IPS-NIHi11 (cell line): ENCODE measurements at regions not wholly inside any gene's neighbourhood (a gene's known extent, or its start where the extent isn't known, plus 50 kb on each side); places are given as distances from the start of the nearest gene placed in this dataset.

Source experiments
- DNase-seq: peaks from one replicate; pipeline ENCODE4 v3.0.0; 2012; ENCODE audit warnings: mixed read lengths, low spot score

DNA sequence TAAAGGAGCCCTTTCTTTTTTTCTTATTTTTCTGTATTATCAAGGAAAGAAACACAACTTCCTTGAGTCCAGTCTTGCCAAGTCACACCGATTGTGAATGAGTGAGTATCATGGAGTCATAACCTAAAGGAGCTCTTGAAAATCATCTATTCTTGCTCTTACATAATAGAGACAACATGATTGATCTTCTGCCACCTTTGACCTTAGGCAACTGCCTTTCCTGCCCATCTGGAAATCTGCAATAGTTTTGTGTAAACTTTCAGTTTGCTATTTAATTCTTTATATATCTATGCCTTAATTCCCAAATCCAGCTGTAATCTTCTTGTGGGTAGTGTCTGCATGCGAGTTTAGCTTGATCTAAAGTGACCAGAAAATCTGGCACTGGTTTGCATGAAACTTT is 149.9 kb upstream of the FST start:
- no peak for DNase-seq

DNA sequence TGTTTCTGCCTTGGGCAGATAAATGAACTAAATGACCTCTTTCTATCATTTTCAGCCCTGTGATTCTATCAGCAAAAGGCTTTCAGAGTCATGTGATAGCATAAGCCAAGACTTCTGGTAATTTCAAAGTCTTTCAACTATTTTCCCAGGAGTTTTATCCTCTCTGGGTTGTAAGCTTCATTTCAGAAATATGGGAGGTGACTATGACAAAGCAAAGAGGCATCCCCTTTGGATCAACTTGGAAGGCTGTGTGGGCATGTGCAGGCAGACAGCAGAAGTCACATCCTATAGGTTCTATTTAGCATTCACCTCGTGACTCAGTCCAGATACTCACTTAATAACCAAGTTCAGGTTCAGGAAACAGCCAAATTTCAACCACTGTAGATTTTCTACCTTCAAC is 149.0 kb upstream of the FST start:
- DNase-seq: no peak

DNA sequence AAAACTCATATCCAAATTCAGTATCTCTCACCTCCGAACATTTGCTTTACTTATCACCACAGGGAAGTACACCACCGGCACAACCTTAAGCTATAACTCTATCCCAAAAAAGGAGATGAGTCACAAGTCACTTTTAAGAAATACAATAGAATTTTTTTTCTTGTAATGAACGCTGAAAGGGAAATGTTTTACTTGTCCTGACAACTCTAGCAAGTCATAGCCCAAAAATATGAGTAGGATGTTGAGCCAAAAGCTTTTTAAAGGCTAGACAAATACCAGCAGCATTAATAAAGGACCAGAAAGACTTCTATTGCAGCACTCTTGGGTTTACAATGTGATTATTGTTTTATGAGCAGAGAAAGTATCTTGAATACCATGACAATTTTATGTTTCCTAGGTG is 147.3 kb upstream of the FST start:
- DNase-seq: no peak

DNA sequence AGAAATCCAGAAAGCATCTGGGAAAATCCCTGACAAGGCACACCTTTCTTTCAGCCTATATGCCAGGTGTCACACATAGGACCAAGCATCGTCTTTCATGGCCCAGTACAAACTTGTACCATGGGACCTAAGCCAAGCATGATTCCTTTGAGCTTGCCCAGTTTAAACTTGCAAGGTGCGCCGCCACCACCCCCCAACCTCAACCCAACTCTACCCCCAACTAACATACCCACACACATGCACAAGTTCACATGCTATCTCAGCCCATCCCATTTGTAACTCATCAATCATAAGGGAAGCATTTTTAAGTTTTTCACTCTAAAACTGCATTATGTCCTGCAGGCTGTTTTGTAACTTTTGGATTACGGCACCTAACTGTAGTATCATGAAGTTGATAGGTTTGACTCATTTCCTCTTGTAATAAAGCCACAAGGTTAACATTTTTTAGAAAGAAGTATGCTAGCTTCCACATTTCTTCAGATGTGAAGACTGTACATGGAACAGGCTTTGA is 145.9 kb upstream of the FST start:
- DNase-seq: no peak

DNA sequence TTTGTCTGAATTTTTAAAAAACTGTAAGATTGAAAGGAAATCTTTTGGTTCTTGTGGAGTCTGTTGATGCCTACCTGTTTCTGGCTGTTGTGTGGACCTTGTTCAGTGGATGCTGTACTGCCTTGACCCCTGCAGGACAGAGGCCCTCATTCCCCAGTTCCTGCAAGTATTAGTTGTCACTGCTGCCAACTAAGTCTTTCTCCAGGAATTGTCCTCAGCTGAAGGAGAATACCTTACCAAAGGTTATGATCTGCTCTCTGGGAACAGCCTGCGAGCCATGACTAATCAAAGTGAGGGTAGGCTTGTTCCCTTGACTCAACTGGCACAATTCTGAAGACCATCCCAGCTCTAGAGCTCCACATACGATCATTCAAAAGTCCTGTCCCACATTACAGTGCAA is 145.3 kb upstream of the FST start:
- no peak for DNase-seq

DNA sequence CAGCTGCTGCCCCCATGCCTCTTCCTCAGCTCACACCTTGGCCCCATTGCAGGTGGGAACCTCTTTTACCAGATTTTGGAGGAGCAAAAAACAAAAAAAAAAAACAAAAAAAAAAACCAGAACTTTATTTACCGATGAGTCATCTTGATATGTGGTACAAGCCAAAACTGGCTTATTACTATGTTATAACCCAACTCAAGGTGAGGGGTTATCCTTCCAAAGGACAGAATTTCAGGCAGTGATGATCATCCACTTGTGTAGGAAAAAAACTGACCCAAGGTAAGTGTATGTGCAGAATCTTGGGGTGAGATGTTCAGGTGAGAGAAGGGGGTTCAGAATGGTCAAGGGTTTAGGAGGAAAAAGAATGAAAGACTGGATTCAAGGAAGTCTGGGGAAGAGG is 142.6 kb upstream of the FST start:
- no peak for DNase-seq

DNA sequence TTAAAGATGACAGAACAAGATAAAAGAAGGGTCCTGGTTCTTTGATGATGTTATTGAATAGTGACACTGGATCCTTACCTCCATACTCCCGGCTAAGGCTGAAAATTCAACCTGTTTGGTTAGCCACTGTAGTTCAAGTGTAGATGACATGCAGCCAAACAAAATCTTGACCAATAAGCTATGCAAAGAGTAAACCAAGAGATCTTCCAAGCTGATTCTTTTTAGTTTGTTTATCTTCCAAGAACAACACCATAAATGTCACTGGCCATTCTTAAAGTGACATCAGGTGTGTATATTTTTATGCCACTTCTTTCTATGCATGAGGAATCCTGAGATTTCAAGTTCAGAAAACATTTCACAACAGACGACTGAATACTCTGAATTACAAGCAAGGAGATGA is 141.5 kb upstream of the FST start:
- no peak for DNase-seq

DNA sequence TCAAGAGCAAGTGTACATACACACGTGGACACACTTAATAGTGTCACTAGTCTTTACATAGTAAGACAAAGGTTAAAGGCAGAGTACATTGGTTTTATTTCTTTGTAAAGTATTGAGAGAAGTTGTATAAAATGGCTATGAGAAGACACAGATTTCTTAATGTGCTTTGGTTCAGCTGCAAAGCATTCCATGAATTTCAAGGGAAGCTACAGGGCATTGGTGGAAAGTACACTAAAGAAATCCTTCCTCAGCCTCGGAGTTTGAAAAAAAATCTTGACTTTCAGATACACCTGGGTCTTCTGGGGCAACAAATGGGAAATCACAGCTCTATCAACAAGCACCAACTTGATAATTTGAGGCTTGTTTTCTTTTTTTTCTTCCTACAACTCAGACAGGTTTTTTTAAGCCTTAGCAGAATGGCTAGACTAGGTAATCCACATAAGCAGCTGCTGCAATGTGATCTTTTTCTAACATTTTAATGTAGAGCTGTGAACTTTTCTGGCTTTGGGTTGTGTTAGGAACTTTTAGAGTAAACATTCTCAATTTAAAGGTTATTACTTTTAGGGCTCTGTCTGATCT is 140.4 kb upstream of the FST start:
- no peak for DNase-seq

DNA sequence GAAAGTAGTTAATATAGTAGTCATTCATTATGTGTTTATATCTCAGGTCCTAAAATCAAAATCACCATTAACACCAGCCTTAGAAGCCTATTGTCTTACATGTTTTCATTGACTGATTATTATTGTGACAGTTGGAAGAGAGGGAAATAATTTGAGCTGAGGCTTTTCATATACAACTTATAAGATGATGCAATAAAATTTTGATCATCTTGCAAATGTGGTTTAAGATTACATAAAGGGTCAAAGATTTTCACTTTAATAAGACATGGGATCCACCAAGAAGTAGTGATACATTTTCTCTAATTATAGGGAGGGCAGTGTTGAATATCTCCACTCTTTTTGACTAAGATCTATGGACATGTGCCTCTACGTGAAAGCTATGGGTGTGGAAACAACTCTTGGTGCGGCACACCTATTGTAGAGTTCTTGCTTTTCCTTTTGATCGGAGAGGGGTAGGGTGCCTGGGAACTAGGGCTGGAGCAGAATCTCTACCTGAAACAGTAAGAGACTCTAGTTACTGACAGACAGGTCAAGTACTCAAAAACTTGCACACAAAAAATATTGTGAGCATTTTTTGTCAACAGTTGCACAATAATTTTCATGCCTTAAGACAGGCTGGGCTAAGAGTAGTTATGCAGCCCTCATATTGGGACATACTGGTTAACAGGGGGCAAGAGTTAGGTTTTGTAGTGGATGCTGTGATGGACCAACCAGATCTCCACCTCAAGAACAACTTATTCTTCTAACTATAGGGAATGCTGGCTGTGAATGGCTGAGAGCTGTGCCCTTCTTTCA is 139.3 kb upstream of the FST start:
- DNase-seq: no peak

DNA sequence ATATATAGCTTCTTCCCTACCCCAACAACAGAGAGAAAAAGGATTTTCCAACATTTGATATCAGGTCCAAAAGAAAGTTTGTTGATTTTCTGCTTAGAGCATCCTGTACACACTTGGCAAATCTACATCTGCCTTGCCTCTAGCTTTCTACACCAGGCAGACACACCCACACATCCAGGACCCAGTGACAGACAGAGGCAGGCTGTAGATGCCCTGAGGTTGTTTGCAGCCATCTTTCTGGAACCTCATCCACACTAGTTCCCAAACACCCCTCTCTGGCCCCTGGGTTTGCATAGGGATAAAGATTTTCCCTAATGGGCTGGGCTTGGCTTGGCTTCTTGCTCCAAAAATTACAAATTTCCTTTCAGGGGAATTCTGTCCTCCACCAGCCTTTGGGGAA is 138.2 kb upstream of the FST start:
- DNase-seq: no peak

DNA sequence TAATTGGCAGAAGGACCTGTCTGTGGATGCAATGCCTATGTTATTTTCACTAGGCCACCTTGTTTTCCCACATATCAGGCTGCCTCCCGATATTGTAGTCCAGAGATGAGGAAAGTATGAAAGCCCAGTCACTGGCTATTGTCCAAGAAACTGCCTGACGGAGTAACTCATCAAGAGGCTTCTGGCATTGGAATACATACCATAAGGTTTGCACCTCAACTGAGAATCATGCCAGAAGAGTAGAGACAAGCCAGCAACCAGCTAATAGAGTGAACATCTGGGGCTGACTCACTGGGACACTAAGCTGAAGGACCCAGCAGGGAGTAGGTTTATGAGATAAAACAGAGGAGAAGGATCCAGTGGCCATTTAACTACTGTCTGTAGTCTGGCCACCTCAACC is 137.2 kb upstream of the FST start:
- no peak for DNase-seq

DNA sequence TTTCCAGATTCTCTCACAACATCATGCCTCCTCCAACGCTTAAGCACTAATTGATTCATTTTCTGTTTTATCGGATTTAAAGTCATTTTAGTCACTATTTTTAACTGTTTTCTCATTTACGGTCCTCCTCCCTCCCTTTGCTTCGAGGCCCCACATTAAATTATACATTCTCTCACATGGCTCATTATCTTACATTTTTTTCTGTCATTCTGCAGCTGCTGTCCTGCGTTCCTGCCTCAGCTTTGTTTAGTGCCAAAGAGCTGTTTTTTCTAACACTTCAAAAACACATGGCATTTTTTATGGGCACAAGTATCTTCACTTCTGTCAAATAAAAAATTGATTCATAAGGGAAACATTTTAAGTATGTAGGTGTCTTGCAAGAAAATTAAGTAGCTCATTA is 130.1 kb upstream of the FST start:
- DNase-seq: no peak

DNA sequence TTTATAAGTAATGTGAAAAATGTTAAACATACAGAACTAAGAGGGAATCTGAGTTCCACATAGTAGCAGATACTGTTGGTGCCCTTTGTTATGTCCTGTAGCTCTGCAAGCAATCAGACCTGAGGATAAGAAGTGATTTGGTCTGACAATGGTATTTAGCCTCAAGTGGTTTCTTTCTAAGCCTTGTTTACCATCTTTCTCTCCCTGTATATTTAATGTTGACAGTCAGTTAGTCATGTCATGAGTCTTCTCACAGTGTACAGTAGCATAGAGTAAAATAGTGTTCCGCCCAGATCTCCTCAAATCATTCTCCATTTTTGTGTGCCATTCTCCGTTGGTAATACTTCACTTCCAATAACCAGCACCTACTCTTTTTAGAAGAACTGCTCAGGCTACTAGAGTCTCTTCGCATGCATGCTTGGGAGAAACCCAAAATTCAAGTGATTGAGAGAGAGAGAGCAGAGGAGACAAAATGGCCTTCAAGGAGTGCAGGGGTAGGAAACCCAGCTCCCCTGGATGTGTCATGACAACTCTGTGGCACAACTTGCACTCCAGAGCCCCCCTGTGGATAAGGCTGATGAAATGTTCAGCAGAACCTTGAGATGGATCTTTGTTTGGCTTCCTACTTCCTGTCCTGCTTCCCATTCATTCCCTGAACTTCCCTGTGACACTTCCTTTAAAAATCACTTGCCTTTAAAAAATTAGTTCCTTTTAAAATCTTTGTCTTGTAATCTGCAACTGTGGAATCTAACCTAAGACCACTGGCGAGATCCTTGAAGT is 129.2 kb upstream of the FST start:
- DNase-seq: no peak

DNA sequence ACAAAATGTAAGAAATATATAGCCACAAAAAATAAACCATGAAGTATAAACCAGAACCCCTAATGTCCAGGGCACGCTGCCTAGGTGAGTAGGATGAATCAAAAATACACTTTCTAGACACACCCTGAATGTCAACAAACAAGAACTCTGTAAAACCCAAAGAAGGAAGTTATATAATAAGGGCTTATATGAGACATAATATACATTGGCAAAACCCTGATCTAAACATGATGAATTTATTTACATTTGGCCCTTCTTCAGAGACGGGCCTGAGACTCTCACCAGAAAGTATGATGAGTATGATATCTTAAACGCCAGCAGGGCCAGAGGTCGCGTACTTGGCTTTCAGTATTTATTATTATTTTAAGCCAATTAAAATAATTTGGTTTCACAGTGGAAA is 125.1 kb upstream of the FST start:
- no peak for DNase-seq

DNA sequence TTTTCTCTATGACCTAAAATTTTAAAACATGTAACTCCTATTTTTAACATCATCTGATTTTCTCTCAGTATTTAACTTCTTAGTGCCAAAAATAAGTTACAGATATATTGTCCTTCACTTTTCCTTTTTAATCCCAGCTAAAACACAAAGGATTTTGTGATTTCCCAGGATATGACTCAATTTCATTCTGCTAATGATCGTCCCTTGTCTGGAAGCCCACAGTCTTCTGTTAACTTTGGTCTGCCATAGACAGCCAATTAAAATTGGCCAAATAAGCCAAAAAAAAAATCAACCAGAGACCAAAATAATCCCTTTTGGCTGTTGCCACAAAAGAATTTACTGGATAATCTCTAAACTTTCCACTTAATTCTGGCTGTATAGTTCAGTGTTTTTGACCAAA is 124.5 kb upstream of the FST start:
- no peak for DNase-seq

DNA sequence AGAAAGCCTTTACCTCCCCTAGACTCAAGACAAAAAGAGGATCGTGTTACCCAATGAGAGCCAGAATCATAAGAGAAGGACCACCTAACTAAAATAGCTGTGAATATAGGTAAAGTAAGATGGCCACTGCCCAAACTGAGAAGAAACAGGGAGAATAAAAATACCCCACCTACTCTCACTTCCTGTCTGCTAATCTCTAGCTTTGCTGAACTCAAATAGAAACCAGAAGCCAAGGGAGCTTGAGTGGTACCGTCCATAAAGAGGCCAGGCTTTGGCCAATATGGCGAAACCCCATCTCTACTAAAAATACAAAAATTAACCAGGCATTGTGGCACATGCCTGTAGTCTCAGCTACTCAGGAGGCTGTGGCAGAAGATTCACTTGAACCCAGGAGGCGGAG is 123.0 kb upstream of the FST start:
- DNase-seq: no peak

DNA sequence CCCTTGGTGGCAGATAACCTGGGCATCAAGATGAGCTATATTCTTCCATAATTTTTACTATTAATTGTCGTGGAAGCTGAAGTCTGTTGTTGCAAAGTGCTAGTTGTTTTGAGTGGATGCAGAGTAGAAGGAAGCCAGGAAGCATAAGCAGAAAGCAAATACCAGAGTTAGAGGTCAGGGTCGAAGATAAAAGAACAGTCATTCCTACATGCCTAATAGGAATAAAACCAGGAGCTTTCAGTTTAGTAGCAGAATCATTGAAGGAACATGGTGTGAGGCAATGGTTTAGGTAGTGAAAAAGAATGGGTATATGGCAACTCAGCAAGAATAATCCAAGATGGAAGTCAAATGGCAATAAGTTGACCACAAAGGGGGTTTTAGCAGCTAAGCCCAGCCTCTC is 121.6 kb upstream of the FST start:
- no peak for DNase-seq

DNA sequence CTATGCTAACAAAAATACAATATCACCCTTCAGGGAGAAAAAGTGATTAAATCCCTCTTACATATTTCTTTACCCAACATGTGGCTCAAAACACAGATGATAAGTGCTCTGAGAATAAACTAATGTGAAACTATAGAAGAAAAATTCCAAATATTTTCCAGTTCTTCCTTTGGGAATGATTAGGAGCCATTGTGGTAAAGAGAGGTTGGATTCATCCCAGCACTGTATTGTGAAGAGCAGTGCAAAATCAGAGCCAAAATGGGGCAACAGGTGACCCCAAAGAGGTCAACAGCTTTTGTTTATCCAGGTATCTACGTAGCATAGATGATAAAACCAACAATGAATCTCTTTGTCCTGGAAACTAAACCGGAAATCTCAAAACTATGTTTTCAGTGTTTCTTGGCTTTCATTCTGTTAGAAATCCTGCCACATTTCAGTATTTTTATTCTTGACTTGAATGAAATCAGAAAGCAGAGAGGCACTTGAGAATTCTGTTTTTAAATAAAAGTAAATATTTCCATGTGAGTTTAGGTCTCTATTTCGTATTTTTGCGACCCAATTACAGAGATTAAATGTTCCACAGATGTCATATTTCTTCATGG is 120.4 kb upstream of the FST start:
- no peak for DNase-seq

DNA sequence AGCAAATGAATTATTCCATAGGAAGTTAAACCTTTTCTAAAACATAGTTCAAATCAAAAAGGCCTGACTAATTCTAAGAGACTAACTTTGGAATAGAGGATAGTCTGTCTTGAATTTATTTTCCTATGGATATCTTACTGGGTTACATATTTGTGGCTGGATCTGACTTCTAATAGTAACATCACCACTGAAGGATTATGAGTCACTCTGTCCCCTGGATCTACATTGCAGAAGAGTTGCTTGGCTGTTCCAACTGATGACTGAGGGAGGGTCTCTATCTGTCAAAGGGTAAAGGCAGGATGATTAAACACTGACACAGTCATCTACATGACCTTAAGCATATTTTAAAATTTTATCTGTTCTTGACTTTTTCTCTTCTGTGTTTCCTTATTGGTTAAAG is 119.6 kb upstream of the FST start:
- no peak for DNase-seq

DNA sequence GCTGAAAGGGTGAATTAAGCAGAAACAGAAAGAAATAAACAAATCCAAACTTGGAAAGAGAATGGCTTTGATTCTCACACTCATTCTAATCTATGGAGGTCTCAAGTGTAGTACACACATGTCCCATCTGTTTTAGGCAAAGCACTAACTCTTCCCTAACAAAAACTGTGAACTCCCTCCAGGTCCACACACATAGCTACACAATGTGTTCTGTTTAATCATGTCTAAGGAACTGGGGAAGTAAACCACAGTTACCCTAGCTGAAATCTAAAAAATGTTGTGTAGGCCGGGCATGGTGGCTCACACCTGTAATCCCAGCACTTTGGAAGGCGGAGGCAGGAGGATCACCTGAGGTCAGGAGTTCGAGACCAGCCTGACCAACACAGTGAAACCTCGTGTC is 118.7 kb upstream of the FST start:
- DNase-seq: no peak

DNA sequence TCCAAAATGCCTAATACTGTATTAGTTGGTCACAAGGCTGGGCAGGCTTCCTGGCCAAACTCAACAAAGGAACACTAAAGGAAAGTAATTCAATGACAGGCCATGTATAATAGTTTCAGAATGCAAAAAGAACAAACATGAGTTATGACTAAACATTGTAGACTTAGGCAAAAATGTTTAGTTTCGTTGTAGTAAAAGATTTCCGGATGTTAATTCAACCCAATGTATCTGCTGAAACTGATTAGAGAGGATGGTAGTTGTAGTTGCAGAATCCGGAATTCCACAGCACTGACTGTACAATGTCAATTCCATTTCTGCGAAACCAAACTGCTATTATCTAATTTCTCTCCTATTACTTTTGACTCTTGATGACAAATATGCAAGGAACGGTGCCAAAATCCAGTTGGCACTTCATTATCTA is 117.9 kb upstream of the FST start:
- no peak for DNase-seq

DNA sequence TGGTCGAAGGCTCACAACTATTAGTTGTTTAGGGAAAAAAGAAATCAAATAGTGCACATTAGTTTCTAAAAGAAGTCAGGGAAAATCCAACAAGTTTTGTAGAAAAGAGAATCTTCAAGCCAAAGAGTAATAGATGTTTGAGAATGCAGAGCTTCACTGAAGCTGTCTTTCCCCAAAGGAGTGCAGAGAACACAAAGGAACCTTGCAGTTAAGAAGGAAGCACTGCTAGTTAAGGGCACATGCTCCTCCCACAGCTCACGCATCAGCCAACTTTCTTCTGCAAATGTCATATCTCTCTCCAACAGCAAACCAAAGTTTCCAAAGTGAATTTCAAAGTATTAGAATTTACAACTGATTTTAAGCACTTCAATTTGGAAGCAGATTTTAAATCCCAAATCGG is 116.4 kb upstream of the FST start:
- no peak for DNase-seq

DNA sequence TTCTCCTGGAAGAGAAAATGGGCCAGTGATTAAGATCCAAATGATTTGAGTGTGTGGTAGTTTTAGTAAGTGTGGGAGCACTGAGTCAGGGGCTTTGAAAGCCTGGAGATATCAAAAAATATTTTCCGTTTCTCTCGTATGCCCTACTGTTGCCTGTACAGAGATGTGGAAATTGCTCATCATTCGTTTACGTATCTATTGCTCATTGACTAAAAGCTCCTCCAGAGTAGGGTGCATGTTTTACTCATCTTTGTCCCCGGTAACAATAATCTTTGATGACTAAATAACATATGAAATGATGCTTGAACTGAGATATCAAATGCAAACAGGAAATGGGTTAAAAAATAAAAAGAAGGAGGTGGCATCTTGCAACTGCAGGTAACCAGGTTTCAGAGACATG is 114.2 kb upstream of the FST start:
- DNase-seq: no peak
